Liver (tissue), 7 donors: ENCODE measurements at regions not wholly inside any gene's neighbourhood (a gene's known extent, or its start where the extent isn't known, plus 50 kb on each side); places are given as distances from the start of the nearest gene placed in this dataset.

Experiments
- DNase-seq: peaks from one replicate; pipeline ENCODE4 v3.0.0-alpha.2; 2017; ENCODE audit warnings: low spot score
- H3K27ac ChIP-seq, 2 donors: one replicate each; pipeline ENCODE4 v1.7.0; 2013; ENCODE audit warnings: inconsistent platforms in 2 of 2, low read length in 2 of 2, control low read depth in 1 of 2, low read depth in 1 of 2, mild to moderate bottlenecking in 1 of 2
- H3K27me3 ChIP-seq, 4 donors: one replicate each; pipeline versions ENCODE4 v1.6.1 to v1.7.0; 2013; ENCODE audit warnings: low read length in 3 of 4, inconsistent platforms in 1 of 4, mild to moderate bottlenecking in 1 of 4, moderate library complexity in 1 of 4; ENCODE audit not compliant: control insufficient read depth in 4 of 4, insufficient read depth in 4 of 4
- H3K36me3 ChIP-seq, 4 donors: one replicate each; pipeline versions ENCODE4 v1.6.1 to v1.7.0; 2013; ENCODE audit warnings: low read length in 3 of 4, mild to moderate bottlenecking in 3 of 4, low read depth in 1 of 4, moderate library complexity in 1 of 4; ENCODE audit not compliant: control insufficient read depth in 4 of 4, insufficient read depth in 3 of 4
- H3K4me1 ChIP-seq, 4 donors: one replicate each; pipeline versions ENCODE4 v1.6.1 to v1.7.0; 2013; ENCODE audit warnings: low read length in 3 of 4, mild to moderate bottlenecking in 3 of 4, moderate library complexity in 1 of 4; ENCODE audit not compliant: control insufficient read depth in 4 of 4, insufficient read depth in 4 of 4
- H3K4me3 ChIP-seq, 3 donors: one replicate each; pipeline versions ENCODE4 v1.6.1 to v1.7.0; 2013; ENCODE audit warnings: low read length in 3 of 3, control low read depth in 1 of 3, low read depth in 1 of 3, mild to moderate bottlenecking in 1 of 3
- H3K9ac ChIP-seq, 2 donors: one replicate each; pipeline ENCODE4 v1.7.0; 2013; ENCODE audit warnings: low read length in 2 of 2, mild to moderate bottlenecking in 2 of 2, moderate library complexity in 2 of 2, control low read depth in 1 of 2, low read depth in 1 of 2
- H3K9me3 ChIP-seq, 4 donors: one replicate each; pipeline versions ENCODE4 v1.6.1 to v1.7.0; 2013; ENCODE audit warnings: low read length in 3 of 4; ENCODE audit not compliant: control insufficient read depth in 4 of 4
- EGR1 ChIP-seq, 2 donors: IDR thresholded peaks; 2 replicates each; pipeline ENCODE4 v1.6.1; 2016 to 2018; ENCODE audit warnings: antibody characterized with exemption in 2 of 2, low read depth in 2 of 2
- FOXA1 ChIP-seq: IDR thresholded peaks from 2 replicates; pipeline ENCODE4 v1.6.1; 2016; ENCODE audit warnings: antibody characterized with exemption
- FOXA2 ChIP-seq: IDR thresholded peaks from 2 replicates; pipeline ENCODE4 v1.6.1; 2016; ENCODE audit warnings: antibody characterized with exemption
- HNF4A ChIP-seq, 2 donors: conservative IDR thresholded peaks; 2 replicates each; pipeline ENCODE4 v1.6.1; 2016; ENCODE audit warnings: antibody characterized with exemption in 2 of 2, mild to moderate bottlenecking in 2 of 2
- HNF4G ChIP-seq: IDR thresholded peaks from 2 replicates; pipeline ENCODE4 v1.6.1; 2016; ENCODE audit warnings: antibody characterized with exemption
- JUND ChIP-seq, 2 donors: IDR thresholded peaks; 2 replicates each; pipeline ENCODE4 v1.6.1; 2016; ENCODE audit warnings: antibody characterized with exemption in 2 of 2
- MAX ChIP-seq: IDR thresholded peaks from 2 replicates; pipeline ENCODE4 v1.6.1; 2016; ENCODE audit warnings: antibody characterized with exemption
- NR2F2 ChIP-seq: IDR thresholded peaks from 2 replicates; pipeline ENCODE4 v1.6.1; 2016; ENCODE audit warnings: antibody characterized with exemption
- RAD21 ChIP-seq, 2 donors: IDR thresholded peaks; 2 replicates each; pipeline ENCODE4 v1.6.1; 2016; ENCODE audit warnings: antibody characterized with exemption in 2 of 2, mild to moderate bottlenecking in 2 of 2
- REST ChIP-seq: IDR thresholded peaks from 2 replicates; pipeline ENCODE4 v1.6.1; 2016; ENCODE audit warnings: antibody characterized with exemption, mild to moderate bottlenecking
- RXRA ChIP-seq, 2 donors: IDR thresholded peaks; 2 replicates each; pipeline ENCODE4 v1.6.1; 2017 to 2018; ENCODE audit warnings: antibody characterized with exemption in 2 of 2, mild to moderate bottlenecking in 1 of 2
- SP1 ChIP-seq: IDR thresholded peaks from 2 replicates; pipeline ENCODE4 v1.6.1; 2018; ENCODE audit warnings: antibody characterized with exemption, mild to moderate bottlenecking
- TAF1 ChIP-seq: conservative IDR thresholded peaks from 2 replicates; pipeline ENCODE4 v1.6.1; 2016; ENCODE audit warnings: antibody characterized with exemption, mild to moderate bottlenecking
- YY1 ChIP-seq: IDR thresholded peaks from 2 replicates; pipeline ENCODE4 v1.6.1; 2016; ENCODE audit warnings: antibody characterized with exemption, mild to moderate bottlenecking
- ZBTB33 ChIP-seq: IDR thresholded peaks from 2 replicates; pipeline ENCODE4 v1.6.1; 2016; ENCODE audit warnings: antibody characterized with exemption
- WGBS: extraction: QIAGEN DNeasy Blood & Tissue Kit; methylation state at CpG from one replicate; pipeline ENCODE4 v1.1.7; 2013; 5-methylcytosine and 5-hydroxymethylcytosine counted together
- TF ChIP-seq, protein P1 (sequence below): IDR thresholded peaks from 2 replicates; pipeline ENCODE4 v1.6.1; 2016; ENCODE audit warnings: antibody characterized with exemption
- donor health status: healthy.
- donor health status: healthy.
- donor health status: healthy.
- donor health status: healthy.

DNA sequence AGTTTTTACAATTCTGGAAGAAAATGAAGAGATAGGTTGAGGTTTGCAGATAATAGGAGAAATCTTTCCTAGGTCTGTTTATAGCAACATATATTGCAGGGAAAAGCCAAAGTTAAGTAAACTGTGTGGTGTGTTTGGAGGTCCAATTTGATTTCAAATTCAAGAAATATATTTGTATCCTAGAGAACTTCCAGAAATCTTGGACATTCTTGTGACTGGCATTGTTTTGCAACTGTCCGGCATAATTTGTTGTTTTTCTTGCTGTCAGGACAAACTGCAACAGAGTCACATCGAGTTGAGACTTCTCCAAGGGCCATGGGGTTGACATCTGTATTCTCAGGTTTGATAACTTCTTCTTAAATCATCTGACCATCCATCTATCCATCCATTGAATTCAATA, 170.9 kb upstream of the ZEB2 start:
- H3K4me3 ChIP-seq, result no peak overlapping the region
- TF ChIP-seq EGR1 (IDR thresholded peaks at IDR 0.05; ENCODE audit: low read depth in 2 of 2) (no peak), FOXA2 (no peak), ZBTB33 (no peak), REST (no peak), NR2F2 (no peak), JUND (IDR thresholded peaks at IDR 0.05) (no peak), SP1 (no peak), RXRA (IDR thresholded peaks at IDR 0.05) (no peak), YY1 (no peak), HNF4A (conservative IDR thresholded peaks at IDR 0.05) (no peak), HNF4G (no peak)
- TF ChIP-seq, protein P1, sequence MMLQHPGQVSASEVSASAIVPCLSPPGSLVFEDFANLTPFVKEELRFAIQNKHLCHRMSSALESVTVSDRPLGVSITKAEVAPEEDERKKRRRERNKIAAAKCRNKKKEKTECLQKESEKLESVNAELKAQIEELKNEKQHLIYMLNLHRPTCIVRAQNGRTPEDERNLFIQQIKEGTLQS, result no peak
- H3K27me3 ChIP-seq, result peaks cover 0 to 3% (median under 1%) of the 10 kb centered on the region in 4 donors
- H3K4me1 ChIP-seq, result no peaks in the 10 kb centered on the region
- no peak overlapping the region for H3K27ac ChIP-seq
- 84% methylated on average over 2 of the region's 2 CpGs for WGBS
- no peak for DNase-seq
- no peak overlapping the region for H3K9ac ChIP-seq
- H3K36me3 ChIP-seq, result no peaks in the 10 kb centered on the region
- H3K9me3 ChIP-seq, result no peaks in the 10 kb centered on the region

- H3K9ac ChIP-seq, result no peak overlapping the region
- TF ChIP-seq RXRA (IDR thresholded peaks at IDR 0.05) (no peak), SP1 (no peak), JUND (IDR thresholded peaks at IDR 0.05) (no peak), FOXA1 (no peak), RAD21 (IDR thresholded peaks at IDR 0.05) (peak in 1 of 2 donors; percentile 12), MAX (no peak), HNF4A (conservative IDR thresholded peaks at IDR 0.05) (no peak), TAF1 (no peak)
- H3K4me1 ChIP-seq, result no peaks in the 10 kb centered on the region
- peaks cover 0 to 4% (median 1%) of the 10 kb centered on the region in 4 donors for H3K27me3 ChIP-seq
- H3K36me3 ChIP-seq, result no peaks in the 10 kb centered on the region
- WGBS, result 73% methylated on average over 2 of the region's 2 CpGs
- peak overlapping the region in 1 of 2 donors; percentile 16 for H3K27ac ChIP-seq
- H3K9me3 ChIP-seq, result no peaks in the 10 kb centered on the region
- DNase-seq, result no peak
- no peak overlapping the region for H3K4me3 ChIP-seq
Observed at GRCh38 chr2:144686518-144687215, 166.7 kb upstream of the ZEB2 start.
